Right renal cortex interstitium (tissue), 3 donors: ENCODE measurements at regions not wholly inside any gene's neighbourhood (a gene's known extent, or its start where the extent isn't known, plus 50 kb on each side); places are given as distances from the start of the nearest gene placed in this dataset.

Experiments
- DNase-seq, 3 donors: peaks; one replicate each; pipeline ENCODE4 v3.0.0-alpha.2; 2013; ENCODE audit warnings: low read depth in 3 of 3, low spot score in 2 of 3

DNA sequence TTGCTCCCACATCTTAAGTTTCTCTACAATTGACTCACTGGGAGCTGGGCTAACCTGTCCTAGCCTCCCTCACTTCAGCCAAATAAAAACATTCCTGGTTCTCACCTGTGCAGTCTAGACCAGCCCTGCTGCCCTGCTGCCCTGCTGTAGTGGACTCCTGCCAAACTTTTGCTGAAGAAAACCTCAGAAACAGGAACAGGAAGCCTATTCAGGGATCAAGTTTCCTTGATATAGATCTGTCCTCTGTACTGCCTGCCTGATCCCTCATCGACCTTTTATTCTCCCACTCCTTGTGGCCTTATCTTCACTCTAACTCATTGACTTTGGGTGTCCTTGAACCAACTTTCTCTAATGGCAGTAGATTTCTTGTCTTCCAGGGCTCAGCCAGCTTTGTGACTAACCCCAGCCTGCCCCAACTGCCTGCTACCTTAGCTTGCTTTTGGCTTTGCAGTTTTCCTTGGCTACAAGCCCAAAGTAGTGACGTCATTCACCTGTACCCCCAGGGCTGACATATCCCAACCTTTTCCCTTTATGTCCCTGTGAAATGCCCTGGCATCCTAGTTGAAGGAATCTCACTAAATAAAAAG is 234.8 kb downstream of the DUSP6 start:
- DNase-seq, result no peak

DNA sequence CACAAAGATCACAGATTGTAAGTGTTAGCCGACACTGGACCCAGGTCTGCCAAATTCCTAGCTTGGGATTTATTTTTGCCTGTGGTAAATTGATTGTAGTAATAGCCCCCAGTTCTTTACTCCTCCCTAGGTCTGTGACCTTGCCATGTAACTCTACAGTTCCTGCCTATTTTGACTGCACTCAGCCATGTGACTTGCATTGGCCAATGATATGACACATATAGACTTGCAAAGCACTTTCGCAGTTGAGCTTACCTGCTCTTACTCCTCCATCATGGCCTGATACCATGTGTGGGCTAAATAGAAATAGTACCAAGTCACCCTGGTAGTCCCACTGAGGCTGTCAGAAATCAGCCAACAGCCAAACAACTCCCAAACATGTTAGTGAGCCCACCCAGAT is 240.3 kb downstream of the DUSP6 start:
- no peak for DNase-seq

DNA sequence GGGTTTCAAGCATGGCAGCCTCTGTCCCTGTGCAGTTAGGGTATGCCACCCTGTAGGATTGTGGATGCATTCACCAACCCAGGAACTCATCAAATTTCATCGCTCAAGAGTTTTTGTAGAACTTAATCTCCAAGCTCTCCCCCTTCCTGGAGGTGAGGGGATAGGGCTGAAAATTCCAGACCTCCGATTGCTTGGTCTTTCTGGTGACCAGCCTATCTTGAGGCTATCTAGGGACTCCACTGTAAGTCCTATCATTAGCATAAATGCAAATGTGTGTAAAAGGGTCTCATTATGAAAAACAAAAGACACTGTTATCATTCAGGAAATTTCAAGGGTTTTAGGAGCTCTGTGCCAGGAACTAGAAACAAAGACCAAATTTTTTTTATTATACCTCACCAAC is 244.0 kb downstream of the DUSP6 start:
- DNase-seq, result no peak

DNA sequence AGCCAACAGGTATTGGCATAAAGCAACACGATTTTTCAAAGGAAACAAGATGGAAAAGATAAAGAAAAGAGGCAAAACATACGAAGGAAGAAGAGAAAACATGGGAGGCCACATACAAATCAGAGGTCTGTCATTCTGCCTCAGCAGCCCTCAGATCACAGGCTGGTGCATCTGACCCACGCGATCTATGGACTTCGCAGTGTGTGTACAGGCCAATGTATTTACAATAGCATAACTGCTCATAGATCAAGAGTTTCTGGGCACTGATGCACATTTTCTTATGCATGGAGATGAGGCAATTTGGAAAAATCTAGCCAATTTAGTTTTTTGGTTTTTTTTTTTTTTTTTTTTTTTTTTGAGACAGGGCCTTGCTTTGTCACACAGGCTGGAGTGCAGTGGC is 245.4 kb downstream of the DUSP6 start:
- no peak for DNase-seq

DNA sequence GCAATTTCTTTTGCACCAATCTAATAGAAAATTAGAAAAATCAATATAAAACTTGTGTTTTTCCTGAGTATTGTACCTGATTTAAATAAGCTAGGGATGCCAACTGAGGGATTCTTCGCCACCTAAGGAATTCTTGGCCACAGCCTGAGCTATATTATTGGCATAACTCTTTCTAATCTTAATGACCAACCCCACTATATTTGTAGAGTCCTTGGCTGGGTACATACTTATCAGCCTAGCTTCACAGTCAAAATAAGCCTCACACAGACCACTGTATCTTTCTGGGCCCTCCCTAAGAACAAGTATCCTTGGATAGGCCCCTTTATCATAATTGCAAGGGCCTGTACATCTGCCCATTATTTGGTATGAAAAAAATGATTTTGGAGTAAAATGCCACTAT is 247.1 kb downstream of the DUSP6 start:
- no peak for DNase-seq

DNA sequence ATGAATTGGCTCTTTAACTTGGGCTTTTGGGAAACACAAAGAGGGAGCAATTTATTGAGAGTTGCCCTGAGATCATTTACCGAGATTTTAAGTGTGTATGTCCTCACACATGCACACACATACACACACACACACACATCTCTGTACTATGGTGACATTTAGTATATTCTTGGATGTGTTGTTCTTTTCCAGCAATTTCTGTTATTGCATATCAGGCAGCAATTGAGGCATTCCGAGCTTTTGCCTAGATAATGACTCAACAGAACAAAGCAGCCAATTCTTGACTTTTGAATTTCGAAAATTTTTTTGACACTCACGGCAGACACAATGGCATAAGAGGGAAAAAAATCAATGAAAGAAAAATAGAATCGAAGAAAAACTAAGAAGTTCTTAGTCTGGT is 248.5 kb downstream of the DUSP6 start:
- no peak for DNase-seq

DNA sequence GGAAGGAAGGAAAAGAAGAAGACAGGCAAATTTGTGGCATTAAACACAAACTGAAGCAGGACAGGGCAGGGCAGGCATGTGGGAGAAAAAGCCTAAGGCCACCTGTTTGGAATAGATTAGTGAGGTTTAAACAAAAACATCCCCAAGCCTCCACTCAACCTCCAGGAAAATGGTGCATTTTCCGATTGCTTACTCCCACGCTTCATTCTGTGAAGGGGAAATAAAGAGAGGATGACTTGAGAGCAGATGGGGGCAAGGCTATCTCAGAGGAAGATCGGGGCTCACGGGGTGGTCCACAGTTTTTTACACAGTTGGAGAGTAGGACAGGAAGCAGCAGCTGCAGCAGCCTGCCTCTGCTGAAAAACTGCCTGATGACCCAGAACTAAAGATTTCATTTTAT is 250.9 kb downstream of the DUSP6 start:
- DNase-seq, result no peak

DNA sequence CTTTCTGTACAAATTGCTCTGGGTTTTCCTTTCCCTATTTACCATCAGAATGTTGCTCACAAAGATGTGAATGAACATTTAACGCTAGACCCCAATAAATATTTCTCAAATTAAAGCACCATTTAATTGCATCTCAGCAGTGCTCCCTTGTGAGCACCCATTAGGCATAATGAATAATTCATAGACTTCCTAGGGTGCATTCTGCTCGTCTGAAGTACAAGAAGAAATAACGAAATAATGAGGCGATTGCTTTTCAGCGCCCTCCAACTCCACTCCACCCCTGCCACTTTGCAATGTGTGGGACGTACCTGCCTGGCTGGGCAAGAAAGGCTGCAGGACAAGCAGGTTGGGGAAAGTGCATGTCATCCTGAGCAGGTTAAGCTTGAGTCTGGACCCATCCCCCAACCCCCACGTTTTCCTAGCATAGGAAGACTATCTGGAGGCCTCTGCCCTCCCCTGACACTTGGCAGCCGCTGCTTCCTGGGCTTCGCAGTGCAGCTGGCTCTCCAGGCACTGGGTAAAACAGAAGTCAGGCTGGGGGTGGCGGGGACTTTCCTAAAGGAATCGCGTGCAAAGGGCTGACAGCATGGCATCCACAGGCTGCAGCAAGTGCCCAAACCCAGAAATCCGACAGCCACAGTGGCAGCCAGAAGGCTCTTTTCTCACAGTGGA is 253.7 kb downstream of the DUSP6 start:
- DNase-seq, result no peak

DNA sequence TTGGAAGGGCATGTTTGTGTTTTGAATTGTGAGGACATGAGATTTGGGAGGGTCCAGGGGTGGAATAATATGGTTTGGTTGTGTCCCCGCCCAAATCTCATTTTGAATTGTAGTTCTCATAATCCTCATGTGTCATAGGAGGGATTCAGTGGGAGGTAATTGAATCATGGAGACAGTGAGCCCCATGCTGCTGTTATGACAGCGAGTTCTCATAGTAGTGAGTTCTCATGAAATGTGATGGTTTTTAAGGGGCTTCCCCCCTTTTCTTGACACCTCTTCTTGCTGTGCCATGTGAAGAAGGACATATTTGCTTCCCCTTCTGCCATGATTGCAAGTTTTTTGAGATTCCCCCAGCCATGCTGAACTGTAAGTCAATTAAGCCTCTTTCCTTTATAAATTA is 260.0 kb downstream of the DUSP6 start:
- no peak for DNase-seq

DNA sequence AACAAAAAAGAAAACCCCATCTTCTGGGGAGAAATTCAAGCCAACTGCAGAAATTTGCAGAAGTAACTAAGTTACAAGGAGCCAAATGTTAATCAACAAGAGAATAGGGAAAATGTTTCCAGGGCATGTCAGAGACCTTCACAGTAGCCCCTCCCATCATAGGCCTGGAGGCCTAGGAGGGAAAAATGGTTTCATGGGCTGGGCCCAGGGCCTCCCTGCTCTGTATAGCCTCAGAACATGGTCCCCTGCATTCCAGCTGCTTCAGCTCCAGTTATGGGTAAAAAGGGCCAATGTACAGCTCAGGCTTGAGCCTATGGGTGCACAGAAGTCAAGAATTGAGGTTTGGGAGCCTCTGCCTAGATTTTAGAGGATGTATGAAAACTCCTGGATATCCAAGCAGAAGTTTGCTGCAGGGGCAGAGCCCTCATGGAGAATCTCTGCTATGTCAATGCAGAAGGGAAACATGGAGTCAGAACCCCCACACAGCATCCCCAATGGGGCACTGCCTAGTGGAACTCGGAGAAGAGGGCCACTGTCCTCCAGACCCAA is 260.9 kb downstream of the DUSP6 start:
- DNase-seq, result no peak

DNA sequence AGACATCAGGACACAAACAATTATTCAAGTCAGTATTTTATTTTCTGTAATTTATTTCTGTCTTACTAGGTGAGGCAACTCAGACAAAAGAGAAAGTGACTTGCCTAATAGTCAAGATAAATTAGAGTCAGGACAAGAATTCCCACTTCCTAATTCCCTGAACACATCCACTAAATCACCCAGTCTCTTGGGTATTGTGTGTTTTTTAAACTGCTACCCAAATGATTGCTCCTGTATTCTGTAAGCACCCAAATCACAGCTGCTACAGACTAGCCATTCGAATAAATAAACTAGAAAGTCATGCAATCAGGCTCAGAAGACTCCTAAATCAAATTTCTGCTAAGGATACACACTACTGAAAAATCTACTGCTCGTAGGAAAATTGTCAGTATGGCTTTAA is 263.0 kb downstream of the DUSP6 start:
- no peak for DNase-seq

DNA sequence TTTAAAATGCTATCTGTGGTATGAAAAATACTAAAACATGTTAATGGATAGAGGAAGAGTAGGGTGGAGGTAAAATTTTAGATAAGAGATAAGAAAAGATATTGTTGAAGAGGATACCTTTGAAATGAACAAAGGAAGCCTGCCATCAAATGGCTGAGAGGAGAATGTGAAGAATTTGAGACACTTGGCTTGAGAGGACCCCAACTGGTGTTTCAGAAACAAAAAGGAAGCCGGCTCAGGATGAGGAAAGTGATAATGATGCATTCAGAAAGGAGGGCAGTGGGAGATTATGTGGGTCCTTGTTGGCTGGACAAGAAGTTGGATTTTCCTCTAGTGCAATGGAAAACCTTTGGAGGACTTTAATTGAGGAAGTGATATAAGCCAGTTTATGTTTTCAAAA is 264.4 kb downstream of the DUSP6 start:
- no peak for DNase-seq

DNA sequence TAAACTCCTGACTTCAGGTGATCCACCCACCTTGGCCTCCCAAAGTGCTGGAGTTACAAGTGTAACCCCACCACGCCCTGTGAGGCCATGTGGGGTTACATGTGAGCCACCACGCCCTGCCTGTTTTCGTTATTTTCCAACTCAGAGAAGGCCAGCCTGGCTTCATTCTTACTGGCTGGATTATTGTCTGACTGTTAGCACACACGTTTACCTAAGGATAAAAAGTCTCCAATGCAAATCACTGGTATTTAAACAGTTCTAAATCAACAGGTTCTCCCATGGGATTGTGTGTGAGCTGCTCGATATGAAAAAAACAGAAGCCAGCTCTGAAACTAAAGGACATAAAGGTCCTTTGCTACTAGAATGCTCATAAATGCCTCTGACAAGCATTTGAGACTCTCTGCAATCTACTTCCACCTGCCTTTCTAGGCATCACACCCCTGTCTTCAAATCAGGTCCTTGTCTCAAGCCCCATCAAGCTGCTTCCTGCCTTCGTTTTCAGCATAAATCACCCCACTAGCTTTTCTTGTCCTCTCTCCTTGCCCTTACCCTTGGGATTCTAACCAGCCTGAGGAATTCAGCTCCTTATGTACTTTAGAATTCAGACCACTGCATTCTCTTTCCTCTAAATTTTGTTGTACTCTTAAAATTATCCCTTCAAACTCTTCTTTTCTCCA is 265.0 kb downstream of the DUSP6 start:
- no peak for DNase-seq

DNA sequence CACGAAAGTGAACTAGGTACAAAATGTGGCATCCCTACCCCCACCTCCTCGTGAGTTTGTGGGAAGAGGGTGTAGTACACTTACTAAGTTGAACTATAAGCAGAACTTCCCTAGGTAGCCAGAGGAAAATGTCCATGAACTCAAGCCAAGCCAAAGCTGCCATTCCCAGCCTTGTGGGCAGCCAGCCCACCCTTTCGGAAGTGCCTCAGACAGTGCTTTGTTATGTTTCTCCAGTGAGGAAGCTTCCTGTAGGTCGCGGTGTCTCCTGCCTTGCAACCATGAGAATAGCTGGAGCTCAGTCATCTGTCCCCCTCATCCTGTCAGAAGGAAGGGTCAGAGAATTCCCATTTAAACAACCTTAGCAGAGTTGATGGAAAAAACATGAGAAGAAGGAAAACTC is 266.9 kb downstream of the DUSP6 start:
- no peak for DNase-seq

DNA sequence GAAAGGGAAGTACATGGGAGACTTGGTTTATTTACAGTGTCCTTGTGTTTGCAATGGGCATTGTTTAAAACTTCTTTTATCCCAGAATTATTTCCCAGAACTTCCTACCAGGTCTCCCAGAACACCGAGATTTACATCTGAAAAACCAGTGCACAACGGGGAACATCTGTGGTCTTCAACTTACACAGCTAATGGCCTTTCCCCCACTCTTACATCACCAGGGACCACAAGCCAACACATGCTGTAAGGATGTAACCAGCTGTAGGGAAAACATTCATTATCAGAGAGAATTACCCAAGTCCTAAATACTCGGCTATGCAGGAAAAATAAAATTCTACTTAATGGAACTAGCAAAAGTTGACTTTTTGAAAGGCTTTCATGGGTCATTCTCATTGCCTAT is 267.6 kb downstream of the DUSP6 start:
- DNase-seq, result no peak

DNA sequence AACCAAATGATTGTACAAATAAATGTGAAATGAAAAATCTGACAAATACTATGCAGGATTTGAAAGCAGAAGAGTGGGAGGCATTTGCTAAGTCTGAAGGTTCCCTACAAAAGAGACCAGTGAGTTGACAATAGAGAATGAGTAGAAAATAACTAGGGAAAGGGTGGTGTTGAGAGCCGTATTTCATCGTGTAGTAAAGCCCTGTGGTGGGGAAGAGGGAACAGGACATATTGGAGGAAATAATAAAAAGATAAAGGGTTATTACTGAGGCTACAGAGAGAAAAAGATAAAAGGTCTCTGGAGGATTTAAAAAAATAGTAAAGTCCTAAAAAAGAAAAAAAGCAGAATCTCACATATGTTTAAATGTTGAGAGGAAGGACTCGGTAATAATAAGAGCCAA is 268.8 kb downstream of the DUSP6 start:
- DNase-seq, result no peak

DNA sequence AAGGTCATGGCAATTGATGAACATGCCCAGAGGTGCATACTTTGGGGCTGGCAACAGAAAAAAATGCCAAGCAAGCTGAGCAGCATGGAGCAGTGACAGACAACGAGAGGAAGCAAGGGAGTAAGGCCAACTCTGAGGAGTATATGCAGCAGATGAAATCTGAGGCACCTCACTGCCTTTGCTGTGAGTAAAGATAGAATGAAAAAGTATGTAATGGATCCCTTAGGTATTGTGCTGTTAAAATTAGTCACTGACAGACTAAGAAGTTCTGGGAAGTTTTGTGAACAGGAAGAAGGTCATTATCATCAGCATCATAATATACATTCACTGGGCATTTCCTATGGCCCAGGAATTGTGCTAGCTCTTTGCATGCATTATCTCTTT is 269.9 kb downstream of the DUSP6 start:
- no peak for DNase-seq

DNA sequence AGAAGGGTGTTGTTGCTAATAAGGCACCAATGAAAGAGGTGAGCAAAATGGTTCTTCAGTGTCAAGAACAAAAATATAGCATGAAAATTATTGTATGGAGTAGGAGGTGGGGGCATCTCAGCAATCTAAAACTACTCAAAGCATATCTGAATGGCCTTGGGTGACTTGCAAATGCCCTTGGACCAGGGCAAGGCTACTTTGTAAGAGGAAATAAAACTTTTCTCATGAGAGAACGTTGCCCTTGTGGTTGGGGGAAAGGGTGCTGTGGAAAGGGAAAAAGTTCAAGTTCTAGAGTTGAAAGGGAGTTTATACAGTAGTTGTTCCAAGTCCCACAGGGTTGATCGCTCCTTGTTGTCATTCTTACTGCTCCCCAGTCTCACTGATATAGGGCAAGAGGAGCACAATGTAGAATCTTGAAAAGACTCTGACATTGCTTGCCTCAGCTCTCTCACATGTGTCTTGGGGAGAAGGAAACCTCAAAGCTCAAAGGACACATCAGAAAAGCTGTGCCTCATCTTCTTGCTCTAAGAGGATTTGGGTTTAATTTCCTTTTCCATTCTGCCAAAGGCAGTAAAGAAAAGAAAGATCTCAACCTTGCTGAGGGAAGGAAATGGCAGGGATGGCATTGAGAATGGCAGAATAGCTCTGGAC is 270.5 kb downstream of the DUSP6 start:
- no peak for DNase-seq

DNA sequence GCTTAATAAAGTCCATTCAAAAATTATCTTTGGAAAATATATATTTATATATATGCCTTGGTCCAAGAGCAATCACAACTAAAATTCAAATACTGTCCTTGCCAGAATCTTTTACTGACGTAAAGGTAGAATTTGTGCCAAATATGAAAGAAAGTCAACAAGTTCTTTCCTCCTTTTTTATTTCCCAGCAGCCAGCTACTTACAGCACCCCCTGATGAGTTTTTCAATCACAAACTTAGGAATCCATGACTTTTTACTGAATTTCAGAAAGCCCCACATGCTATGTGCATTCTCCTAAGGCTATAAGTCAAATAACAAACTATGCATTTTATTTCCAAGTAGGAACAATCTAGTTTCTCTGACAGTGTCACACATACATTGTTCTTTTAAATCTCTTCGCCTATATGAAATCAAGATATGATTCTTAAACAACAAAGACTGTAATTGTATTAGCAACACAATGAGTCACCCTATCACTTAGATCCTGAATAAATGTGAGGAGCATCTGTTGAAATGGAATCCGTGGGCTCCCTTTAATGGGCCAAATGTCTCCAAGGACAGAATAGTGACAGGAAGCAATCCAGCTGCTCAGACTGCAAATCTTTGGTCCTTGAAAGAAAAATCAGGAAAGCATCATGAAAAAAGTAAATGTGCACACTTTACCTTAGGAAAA is 271.4 kb downstream of the DUSP6 start:
- no peak for DNase-seq

DNA sequence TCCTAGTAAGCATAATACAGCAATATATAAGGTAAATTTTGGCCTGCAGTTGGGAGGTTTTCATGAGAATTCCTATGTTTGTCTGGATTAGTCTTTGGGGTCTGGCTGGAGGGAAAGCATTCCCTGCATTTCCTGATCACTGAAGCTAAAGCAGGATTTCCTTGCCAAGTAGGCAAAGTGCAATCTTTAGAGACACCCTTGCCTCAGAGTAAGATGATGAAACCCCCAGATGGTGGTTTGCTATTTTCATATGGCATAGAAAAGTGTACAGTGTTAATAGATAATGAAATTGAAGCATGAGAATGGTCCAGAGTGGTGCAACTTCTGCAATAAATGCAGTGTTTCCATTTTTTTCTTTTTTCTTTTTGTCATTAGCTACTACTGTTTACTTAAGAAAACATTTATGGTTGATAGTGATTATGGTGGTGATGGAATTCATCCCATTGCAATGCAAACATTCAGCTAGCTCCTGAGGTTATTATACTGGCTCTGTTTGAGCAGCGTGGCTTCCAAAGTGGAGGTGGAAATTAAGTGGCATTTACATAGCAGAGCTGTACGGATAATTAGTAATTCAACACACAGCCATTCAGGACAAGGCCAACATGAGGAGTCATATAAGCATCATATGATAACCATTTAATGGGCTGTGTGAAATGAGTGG is 276.3 kb downstream of the DUSP6 start:
- no peak for DNase-seq

DNA sequence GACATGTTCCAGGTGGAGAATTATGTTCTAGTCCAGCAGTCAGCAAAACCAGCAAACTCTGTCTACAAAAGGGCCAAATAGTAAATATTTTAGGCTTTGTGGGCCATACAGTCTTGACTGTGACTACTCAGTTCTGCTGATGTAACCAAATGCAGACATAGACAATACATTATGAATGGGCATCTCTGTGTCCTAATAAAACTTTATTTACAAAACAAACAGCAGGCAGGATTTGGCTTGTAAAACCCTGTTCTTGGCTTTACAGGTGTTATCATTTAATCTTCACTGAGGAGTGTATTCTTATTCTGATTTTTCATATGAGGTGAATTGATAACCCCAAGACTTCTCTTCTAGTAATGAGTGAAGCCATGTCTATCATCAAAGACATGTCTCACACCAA is 278.6 kb downstream of the DUSP6 start:
- DNase-seq, result no peak
